CD4-positive, alpha-beta T cell treated with Interleukin-12 subunit alpha and Interleukin-12 subunit beta, for 1 hour (primary cell): ENCODE measurements at regions not wholly inside any gene's neighbourhood (a gene's known extent, or its start where the extent isn't known, plus 50 kb on each side); places are given as distances from the start of the nearest gene placed in this dataset.

ENCODE experiments used
- DNase-seq: peaks from one replicate; pipeline ENCODE4 v3.0.0-alpha.2; 2020

DNA sequence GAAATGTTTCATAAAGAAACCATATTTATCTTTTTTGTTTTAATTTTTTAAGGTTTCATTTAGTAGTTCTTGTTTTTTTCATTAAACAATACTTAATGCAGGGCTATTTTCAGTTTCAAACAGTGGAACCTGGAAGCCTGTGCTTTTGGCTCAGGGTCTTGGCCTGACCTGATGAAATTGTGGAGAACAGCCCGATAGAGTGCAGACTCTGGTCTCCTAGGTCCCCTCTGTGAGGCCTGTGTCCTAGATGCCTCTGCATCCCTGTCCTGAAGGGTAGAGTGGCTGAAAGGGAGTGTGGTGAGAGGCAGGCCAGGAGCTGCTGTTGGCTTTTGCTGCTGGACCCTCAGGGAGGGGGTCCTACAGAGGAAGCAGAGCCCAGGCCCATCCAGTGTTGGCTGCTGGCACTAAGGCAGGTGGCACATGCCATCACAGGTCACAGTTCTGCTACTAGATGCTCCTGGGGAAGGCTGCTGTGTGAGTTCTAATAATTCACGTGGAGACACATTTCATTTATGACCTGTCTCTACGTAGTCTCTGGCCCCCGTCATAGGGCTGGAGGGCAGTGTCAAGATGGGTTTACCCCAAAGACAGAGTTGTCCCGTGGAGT is 201.0 kb upstream of the COPS8 start:
- no peak for DNase-seq

- no peak for DNase-seq
Measured at GRCh38 chr2:236886456-236886855, 199.2 kb upstream of the COPS8 start.

- no peak for DNase-seq
Measured at GRCh38 chr2:236887531-236887930, 198.2 kb upstream of the COPS8 start.

- DNase-seq: no peak
Measured at GRCh38 chr2:236887953-236888793, 197.5 kb upstream of the COPS8 start.

- no peak for DNase-seq
Measured at GRCh38 chr2:236888794-236889780, 196.6 kb upstream of the COPS8 start.

GRCh38 chr2:236889791-236890704 is 195.6 kb upstream of the COPS8 start:
- no peak for DNase-seq

GRCh38 chr2:236892721-236893120 is 193.0 kb upstream of the COPS8 start:
- no peak for DNase-seq

- no peak for DNase-seq
Measured at GRCh38 chr2:236894791-236895190, 190.9 kb upstream of the COPS8 start.

DNA sequence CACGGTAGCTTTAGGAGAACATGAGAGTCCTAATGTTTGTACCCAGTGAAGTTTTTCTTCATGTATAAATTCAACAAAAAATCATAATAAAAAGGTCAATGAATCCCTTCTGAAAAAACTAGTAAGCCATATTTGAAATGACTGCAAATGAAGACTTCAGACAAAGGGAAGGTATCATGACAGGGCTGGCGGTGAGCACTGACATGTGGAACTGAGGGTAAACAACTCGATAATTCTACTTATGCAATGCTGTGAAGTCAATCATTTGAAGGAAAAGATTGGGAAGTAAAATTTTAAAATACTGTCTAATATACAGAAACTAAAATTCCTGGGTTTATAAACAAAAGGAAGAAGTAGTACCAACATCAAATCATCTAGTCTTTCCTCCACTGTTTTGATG is 190.2 kb upstream of the COPS8 start:
- no peak for DNase-seq

- no peak for DNase-seq
Measured at GRCh38 chr2:236896688-236897087, 189.0 kb upstream of the COPS8 start.

GRCh38 chr2:236899146-236899545 is 186.5 kb upstream of the COPS8 start:
- no peak for DNase-seq

GRCh38 chr2:236899950-236900640 is 185.6 kb upstream of the COPS8 start:
- no peak for DNase-seq

GRCh38 chr2:236901956-236902355 is 183.7 kb upstream of the COPS8 start:
- no peak for DNase-seq

- no peak for DNase-seq
Measured at GRCh38 chr2:236903978-236904377, 181.7 kb upstream of the COPS8 start.

GRCh38 chr2:236904389-236905263 is 181.1 kb upstream of the COPS8 start:
- DNase-seq: no peak

- no peak for DNase-seq
Measured at GRCh38 chr2:236905976-236906375, 179.7 kb upstream of the COPS8 start.

- DNase-seq: no peak
Measured at GRCh38 chr2:236908439-236909192, 177.1 kb upstream of the COPS8 start.

- DNase-seq: no peak
Measured at GRCh38 chr2:236909193-236909504, 176.5 kb upstream of the COPS8 start.

GRCh38 chr2:236909802-236910201 is 175.9 kb upstream of the COPS8 start:
- no peak for DNase-seq
